ENCODE measurements at regions not wholly inside any gene's neighbourhood (a gene's known extent, or its start where the extent isn't known, plus 50 kb on each side); places are given as distances from the start of the nearest gene placed in this dataset.

DNA sequence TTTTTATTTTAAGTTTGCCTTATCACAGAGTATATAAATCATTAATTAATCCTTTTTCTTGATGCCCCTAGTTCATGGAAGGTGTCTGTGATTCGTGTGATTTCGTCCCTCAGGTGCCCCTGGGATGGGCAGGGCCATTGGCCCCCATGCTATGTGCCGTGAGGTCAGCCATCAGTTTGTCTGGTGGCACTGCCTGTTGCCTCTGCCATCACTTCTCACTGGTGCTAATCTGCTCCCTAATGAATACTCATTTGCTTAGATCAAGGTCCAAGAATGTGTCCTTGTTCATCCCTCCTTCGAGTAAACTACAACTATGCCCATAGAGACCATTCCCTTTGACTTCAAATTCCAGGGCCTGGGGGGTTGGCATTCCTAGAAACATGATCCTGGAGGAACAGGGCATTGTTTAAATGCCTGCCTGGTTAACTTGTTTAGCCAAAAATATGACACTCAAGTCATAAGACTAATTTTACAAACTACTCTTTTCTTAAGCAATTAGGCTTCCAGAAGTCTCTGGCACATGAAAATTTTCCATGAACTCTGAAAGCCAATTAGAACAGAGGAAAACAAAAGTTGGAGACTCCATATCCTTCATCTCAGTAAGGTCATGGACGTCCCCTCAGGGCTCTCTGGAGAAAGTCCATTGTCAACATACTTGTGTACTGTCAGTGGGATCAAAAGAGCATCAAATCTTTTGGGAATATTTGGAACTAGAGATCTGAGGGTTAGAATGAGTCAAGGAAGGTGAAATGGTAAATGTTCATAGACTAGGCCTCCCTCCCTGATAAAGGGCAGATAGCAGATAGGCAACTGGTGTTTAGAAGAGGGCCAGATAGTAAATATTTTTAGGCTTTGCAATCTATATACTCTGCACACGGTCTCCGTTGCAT, 90.9 kb upstream of the PLXNC1 start:
- TF ChIP-seq POLR2A (IDR thresholded peaks at IDR 0.05; ENCODE audit: extremely low read depth, insufficient read length), result no peak
- TF ChIP-seq, protein P1, sequence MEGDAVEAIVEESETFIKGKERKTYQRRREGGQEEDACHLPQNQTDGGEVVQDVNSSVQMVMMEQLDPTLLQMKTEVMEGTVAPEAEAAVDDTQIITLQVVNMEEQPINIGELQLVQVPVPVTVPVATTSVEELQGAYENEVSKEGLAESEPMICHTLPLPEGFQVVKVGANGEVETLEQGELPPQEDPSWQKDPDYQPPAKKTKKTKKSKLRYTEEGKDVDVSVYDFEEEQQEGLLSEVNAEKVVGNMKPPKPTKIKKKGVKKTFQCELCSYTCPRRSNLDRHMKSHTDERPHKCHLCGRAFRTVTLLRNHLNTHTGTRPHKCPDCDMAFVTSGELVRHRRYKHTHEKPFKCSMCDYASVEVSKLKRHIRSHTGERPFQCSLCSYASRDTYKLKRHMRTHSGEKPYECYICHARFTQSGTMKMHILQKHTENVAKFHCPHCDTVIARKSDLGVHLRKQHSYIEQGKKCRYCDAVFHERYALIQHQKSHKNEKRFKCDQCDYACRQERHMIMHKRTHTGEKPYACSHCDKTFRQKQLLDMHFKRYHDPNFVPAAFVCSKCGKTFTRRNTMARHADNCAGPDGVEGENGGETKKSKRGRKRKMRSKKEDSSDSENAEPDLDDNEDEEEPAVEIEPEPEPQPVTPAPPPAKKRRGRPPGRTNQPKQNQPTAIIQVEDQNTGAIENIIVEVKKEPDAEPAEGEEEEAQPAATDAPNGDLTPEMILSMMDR (IDR thresholded peaks at IDR 0.05; ENCODE audit: low read depth, low read length), result no peak
- TF ChIP-seq, protein P2, sequence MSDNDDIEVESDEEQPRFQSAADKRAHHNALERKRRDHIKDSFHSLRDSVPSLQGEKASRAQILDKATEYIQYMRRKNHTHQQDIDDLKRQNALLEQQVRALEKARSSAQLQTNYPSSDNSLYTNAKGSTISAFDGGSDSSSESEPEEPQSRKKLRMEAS (IDR thresholded peaks at IDR 0.05; ENCODE audit: low read depth, low read length), result no peak

All from NB4 (cell line).